A204.1 (cell line): ENCODE measurements at regions not wholly inside any gene's neighbourhood (a gene's known extent, or its start where the extent isn't known, plus 50 kb on each side); places are given as distances from the start of the nearest gene placed in this dataset.

Experiments
- FAIRE-seq: peaks from 2 replicates; lab custom pipeline; 2012; peaks lifted over from hg19 to GRCh38; lab: Jason Lieb, UNC

DNA sequence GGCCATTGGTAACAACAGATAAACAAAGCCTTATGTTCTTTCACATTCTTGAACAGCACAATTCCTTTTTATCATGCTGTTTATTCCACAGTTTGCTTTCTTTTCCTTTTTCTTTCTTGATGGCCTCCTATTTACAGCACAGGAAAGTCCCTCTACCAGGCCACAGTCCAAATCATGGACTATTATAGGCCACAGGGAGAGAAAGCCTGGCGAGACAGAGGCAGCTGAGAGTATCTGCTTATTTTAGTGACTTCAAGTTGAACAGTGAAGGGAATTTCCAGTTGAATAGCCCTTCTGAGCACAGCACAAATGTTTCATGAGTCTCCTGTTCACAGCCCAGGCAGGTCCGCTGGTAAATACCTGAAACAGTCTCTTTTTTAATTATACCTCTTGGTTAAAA lies 263.7 kb upstream of the ARID1B start:
- no peak for FAIRE-seq

DNA sequence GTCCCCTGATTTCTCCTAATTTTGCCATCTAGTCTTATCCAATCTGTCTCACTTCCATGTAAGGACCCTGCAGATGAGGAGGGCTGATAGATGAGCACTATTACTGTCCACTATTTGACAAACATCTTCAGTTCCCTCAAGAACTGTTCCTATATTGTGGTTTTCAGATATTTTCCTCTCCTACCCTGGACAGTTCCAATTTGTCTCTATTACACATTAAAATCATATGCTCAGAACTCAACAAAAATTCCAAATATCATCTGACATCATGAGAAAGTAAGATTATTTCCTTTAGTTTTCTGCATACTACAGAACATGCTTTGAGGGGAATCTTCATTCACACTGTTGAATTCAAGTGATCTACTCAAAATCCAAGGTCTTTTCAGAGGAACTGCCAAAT lies 265.6 kb upstream of the ARID1B start:
- FAIRE-seq: no peak

DNA sequence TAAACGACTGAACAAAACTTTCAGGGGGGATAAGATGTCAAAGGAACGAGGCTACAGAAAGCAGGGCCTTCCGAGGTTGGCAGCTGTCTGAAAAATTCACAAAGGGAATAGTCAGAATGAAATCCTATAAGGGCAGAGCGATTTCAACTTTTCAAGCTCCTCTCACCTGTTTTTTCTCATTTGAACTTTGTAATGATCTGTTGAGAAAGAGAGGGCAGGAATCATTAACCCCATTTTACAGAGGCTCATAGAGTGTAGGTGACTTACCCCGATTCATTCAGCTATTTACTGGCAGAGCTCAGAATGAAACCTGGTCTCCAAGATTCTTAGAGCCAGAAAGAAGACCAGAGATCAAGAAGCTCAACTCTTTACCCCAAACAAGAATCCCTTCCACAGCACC lies 266.1 kb upstream of the ARID1B start:
- FAIRE-seq: no peak

DNA sequence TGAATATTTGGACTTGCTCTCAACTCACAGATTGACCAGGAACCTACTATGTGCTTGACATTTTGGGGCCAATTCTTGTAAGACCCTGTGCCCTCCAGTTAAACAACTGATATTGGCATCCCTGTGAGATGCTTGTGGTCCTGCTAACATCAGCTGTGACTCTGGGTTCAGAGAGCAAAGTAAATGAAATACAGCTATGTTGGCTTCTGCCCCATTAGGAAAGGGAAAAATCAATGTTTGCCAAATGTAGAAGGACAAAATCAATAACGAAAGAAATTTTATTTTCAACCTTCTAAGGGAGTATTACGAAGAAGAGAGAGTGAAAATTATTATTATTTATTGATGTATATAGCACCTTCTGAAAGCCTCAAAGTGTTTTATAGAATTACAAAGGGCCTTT lies 266.9 kb upstream of the ARID1B start:
- FAIRE-seq: no peak

DNA sequence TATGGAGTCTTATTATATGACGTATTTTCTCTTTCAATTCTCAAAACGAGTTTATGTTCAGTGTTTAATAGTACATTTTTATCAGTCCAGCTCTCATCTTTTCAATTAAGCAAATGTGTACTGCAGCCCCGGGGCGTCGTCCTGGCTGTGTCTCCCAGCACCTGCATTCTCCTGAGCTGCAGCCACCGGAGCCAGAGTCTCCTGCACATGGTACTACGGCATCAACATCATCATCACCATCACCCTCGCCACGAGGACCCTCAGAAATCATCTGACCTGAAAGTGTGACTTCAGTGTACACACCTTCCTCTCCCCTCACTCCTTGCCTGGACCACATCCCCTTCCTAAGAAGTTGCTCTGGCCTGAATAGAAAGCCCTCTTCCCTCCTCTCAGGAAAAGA lies 267.7 kb upstream of the ARID1B start:
- no peak for FAIRE-seq

DNA sequence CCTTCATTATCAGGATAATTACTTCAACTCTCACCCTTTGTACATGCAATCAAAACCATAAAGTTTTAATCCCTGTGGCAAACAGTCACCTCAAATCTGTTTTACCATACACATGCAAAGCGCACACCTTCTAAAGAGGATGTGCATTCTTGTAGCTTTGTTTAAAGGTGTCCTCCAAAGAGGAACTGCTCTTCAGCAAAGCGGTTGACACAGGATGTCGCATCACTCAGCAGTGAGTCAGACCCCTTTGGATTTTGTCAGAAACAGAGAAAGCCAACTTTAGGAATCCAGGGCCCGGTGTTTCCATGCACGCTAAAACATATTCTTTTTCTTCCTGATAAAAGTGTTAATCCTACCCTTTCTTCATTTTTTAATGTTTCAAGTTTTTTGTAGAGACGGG lies 268.3 kb upstream of the ARID1B start:
- FAIRE-seq: no peak

DNA sequence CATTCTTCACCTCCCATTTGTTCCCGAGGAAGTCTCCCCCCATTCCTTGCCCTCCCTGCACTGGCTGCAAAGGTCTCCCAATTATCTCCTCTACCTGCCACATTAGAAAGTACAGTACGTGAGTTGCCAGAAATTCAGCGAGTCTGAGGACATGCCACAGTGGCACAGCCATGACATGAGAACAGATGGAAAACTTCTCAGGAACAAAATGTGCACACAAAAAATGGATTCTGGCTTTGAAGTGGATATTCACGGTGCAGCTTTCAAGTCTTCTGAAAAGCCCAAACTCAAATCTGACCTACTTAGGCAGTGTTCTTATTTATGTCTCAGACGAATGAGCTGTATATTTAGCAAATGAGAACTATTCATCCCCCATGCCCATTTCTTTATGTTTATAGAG lies 269.1 kb upstream of the ARID1B start:
- FAIRE-seq: no peak

DNA sequence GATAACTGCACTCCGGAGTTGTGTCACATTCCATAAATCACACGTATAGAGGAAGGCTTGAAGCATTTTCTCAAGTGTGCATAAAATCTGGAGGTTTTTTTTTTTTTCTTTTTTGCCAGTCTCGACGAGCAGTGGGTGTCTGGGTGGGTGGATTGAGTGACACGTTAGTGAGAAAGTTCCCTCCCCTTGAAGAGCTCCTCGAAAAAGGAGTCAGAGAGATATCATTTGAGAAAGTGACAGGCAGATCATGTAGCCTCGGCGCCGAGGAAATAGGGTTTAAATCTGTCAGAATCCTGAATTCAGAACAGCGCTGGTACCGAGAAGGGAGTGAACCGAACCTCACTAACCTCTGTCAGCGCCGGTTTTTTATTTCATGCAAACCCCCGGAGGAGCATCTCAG lies 269.5 kb upstream of the ARID1B start:
- FAIRE-seq: no peak

DNA sequence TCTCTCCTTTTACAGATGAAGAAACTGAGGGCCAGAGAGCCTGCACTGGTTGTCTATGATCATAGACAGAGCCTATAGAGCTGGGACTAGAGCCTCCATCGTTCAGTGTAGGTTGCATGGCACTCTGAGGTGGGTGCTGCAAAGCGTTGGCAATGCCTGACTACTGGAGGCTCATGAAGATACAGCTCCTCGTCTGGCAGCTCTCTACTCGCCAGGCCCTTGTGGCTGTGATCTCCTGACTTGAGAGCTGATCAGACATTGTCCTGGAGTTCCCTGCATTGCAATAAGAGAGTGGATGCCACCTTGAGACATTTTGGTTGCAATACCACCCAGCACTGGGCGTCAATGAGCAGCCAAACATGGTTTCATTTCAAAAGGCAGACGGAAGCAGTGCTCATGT lies 270.1 kb upstream of the ARID1B start:
- FAIRE-seq: no peak

DNA sequence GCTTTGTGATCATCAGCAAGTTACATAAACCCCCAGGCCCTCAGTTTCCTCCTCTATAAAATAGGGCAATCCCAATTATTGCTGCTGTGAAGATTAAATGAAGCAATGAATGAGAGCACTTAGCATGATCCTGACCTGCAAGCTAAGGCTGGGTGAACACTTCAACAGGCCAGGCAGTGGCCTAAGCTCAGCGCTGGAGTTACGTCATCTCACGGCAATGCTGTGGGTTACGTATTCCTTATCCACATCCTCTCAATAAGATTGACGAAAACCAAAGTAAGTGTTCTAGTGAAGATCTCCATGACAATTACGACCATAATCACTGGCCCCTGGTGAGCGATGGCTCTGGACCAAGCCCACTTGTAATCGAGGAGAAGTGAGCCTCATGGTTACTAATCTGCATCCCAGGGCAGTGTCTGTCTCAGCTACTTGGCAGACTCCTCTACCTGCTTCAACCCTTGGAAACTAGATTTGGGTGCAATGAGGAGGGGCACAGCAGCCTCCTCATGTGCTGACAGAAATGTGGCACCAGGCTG lies 274.1 kb upstream of the ARID1B start:
- no peak for FAIRE-seq

DNA sequence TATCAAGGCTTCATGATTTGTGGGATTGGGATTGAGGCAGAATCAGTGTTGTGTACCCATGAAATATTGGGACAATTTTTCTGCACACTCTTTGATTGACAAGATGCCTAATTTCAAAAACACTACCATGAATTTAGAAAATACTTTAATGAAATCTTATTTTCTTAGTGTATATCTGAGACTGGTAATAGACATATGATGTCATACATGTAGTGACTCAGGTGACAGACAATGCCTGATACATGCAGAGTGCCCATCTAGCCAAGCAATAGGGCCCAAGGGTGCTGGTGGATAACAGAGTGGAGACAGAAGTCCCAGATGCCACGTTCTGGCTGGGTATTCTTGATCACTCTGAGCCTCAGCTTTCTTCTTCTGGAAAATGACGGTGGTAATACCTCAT lies 279.6 kb upstream of the ARID1B start:
- no peak for FAIRE-seq

DNA sequence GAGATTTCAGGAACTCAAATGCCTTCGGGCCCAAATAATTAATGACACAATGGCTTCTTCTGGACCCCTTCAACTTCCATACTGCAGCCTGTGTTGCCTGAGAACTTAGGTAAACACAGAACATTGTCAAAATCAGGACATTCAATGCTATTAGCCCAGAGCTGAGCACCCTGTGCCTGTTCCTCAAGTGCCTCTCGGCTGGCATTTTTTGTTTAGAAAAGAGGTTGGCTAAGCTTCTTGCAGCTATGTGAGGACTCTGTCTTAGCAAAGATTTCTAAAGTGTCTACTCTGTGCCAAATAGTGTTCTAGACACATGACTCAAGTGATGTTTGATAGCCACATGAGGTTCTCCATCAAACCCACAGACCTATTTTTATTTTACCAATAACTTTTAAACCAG lies 289.3 kb upstream of the ARID1B start:
- FAIRE-seq: no peak

DNA sequence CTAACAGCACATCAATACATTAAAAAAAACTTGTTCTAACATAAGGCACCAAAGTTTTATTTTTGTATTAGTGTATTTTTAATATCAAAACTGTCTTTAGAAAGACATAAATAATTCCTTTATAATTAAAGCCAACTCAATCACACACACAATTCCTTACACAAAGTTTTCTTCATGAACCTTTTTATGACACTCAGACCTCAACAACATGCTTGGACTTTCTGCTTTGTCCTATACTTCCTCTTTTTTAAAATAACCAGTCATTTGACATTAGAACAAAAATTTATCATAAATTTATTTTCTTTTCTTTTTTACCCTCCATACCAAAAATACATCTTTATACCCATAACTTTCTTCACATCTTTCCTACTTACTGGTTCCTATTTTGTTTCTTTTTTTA lies 292.0 kb upstream of the ARID1B start:
- FAIRE-seq: no peak

DNA sequence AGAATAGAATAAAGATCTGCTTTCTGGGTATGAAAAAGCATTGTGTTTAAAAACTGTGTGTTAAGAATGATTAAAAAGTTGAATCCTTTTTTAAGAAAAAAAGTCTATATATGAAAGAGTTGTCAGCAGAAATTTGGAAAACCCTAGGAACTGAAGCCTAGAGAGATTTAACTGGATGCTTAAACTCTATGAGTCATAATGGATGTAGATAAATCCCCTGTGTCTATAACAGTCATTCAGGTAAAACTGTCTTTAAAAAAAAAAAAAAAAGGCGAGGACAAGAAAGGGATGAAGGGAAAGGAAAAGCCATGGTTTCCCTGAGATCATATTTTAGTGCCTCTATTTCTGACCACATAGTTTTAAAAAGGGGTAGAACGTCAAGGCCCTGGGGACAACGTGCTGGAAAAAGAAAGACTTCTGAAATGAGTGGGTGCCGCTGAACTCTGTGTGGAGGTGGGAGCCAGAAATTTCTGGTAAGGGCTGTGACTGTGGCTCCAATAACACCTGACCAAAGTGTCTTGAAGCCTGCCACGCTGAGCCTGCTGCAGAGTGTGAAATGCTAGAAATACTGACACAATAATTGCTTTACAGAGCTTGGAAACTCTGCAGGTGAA lies 302.6 kb upstream of the ARID1B start:
- no peak for FAIRE-seq

DNA sequence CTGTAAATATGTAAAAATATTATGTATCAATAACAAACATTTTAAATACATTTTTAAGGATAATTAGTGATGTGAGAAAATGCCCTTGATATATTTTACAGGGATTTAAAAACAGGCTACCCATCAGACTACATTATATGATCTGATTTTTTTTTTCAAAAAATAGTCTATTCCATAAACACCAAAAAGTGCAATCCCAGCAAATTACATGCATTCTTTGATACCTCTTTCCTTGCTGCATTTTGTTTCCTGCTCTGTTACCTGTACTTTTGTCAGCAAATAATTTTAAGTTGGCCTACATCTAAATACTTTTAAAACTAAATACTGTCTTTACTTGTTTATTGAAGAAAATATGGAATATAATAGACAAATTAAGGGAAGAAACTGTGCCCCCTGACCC lies 306.2 kb upstream of the ARID1B start:
- no peak for FAIRE-seq

DNA sequence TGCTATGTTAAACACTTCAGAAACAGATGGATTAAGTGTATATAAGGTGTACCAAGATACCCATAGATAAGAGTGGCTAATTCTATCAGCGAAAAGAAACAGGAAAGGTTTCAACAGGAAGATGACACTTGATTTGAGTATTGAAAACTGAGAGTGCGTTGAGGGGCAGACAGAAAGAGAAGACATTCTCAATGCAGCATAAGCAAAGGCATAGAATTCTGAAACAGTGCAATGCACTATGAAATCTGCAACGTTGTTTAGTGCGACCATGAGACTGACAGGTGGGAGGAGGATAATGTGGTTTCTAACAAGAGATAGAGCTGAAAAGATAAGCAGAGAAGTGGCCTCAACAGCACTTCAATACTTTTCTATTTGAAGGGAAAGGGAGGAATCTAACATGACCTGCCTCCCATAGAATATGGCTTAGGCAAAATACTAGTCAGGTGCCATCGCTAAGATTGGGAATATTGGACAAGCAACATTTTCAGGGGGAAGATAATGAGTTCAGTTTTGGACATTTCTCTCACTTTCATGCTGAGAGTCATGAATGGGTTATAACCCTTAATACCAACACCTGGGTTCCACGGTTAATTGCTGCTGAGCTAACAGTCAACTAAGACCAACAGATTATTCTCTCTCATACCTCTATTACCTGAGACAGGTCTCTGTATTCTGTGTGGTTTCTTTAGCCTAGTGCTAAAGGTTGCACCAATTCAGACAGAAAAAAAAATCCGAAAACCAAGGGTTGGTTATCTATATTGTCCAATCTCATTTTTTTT lies 312.9 kb upstream of the ARID1B start:
- FAIRE-seq: no peak

DNA sequence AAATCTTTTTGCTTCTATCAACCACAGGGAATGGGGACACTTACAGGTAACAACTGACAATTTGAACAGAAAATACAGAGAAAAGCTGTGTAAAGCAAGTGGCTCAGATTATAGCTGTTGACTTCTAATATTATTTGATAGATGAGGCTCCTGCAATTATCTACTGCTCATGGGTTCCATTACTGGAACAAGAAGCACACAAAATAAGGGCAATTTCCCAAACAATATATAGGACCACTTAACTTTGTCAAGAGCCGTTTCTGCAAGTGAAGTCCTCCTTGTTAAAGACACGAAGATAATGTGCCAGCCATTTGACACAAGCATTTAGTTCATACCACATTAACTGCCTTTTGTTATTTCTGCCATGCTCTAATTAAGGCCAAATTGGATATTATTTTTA lies 315.5 kb upstream of the ARID1B start:
- FAIRE-seq: no peak

DNA sequence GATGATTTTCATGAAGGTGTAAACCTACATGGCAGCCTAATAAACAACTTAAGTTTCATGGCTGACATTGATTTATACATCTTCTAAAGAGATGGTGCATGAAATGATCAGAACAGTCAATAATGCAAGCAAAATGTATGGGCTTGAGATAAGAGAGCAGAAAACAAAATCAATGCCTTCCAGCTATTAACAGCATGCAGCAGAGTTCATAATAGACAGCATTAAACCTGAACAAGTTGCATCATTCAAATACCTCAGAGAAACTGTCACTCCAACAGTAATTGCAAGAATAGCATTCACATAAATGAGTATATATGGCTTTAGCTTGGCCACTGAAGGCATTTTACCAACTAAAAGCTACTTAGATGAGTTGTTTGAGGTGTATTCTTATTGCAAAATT lies 319.6 kb upstream of the ARID1B start:
- FAIRE-seq: no peak

DNA sequence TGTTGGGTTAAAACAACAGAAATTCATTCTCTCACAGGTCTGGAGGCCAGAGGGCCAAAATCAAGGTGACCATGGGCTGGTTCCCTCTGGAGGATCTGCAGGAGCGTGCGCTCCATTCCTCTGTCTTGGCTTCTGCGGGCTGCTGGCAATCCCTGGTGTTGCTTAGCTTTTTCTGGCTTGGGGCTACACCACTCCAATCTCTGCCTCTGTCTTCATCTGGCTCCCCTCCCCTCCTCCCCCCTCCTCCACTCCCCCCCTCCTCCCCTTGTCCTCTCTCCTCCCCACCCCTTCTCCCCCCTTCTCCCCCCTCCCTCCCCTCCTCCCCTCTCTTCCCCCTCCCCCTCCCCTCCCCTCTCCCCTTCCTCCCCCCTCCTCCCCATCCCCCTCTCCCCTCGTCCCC lies 321.3 kb upstream of the ARID1B start:
- no peak for FAIRE-seq

DNA sequence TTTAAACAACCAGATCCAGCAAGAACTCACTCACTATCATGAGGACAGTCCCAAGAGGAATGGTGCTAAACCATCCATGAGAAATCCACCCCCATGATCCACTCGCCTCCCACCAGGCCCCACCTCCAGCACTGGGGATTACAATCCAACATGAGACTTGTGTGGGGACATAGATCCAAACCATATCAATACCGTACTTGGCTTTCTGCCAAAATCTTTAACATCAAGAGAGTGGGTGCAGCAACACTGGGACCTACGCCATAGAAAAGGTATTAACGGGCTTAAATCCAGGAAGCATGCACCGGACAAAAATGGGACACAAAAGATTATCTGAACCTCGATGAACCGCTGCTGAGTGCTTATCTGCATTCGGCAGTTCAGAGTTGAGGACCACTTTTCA lies 322.3 kb upstream of the ARID1B start:
- FAIRE-seq: no peak

DNA sequence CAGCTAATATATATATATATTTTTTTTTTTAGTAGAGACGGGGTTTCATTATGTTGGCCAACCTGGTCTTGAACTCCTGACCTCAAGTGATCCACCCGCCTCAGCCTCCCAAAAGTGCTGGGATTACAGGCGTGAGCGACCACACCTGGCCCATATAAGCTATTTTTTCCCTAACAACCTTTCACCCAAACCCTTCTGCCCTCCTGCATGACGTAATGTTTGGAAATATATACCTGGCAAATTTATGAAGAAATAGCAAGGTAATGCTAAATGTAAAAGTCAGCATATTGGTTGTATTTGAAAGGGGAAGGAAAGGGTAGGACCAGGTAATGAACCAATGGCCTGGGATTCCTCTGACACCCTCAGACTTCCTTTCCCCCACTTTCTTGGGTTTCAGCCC lies 325.5 kb upstream of the ARID1B start:
- FAIRE-seq: no peak

DNA sequence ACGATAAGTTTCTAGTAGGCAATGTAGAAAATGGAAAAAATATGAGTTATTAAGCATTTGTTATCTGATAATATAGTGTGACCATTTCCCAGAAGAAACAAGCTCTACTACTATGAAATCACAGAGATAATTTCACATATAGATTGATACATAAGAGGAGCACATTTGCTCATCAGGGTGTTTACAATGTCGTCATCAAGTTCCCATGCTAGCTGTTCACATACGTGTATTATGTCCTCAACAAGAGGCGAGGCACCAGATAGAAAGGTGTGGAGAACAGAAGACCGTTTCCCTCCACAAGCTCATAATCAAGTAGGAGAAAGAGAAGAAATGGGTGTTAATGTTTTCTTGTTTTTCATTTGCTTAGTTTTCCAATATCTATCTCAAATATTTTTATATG lies 326.1 kb upstream of the ARID1B start:
- no peak for FAIRE-seq

DNA sequence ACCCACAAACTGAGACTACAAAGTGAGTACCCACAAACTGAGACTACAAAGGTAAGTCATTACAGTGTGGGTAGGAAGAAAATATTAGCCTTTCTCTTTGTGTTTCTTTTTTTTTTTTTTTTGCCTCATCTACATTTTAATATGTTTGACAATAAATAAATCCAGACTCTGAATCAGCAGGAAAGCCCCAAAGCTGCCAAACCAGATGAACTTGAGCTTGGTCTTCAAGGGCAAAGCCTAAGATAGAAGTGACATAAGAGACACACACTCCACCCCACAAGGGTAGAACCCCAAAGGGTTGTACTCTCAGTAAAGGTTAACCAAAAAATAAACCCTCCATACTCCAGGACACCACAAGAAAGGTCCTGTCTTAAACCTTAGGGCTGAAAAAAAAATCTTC lies 326.8 kb upstream of the ARID1B start:
- FAIRE-seq: no peak

DNA sequence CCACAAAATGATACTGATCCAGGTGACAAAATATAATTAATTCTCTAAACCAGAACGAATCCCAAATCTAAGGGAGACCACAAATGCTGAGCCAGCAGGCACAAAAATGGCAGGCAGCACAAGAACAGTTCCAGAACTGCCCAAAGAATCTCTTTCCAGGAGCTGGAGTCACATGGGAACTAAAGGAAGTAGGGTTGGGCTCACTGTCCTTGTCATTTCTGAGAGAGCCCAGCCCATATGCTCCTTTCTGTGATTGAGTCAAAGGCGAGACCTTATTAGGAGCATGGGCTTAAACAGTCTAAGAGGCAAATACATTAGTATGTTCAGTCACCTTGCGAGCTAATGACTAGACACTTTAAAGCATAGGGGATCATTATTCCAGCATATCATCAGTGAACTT lies 327.6 kb upstream of the ARID1B start:
- no peak for FAIRE-seq
